SH-SY5Y (cell line): ENCODE measurements at regions not wholly inside any gene's neighbourhood (a gene's known extent, or its start where the extent isn't known, plus 50 kb on each side); places are given as distances from the start of the nearest gene placed in this dataset.

Source experiments
- GATA2 ChIP-seq: IDR thresholded peaks from 2 replicates; pipeline ENCODE4 v1.6.1; 2011; ENCODE audit warnings: mild to moderate bottlenecking, low read depth, low read length
- GATA3 ChIP-seq: IDR thresholded peaks from 2 replicates; pipeline ENCODE4 v1.6.1; 2011; ENCODE audit warnings: low read depth, mild to moderate bottlenecking, low read length, moderate library complexity

GRCh38 chr7:66503036-66503370 is 125.7 kb upstream of the KCTD7 start:
- TF ChIP-seq GATA2 (no peak), GATA3 (no peak)
